DMS153 treated with DMSO at 0.1 percent for 48 hours (cell line): ENCODE measurements at regions not wholly inside any gene's neighbourhood (a gene's known extent, or its start where the extent isn't known, plus 50 kb on each side); places are given as distances from the start of the nearest gene placed in this dataset.
A peak's percentile ranks its signal among the peaks of the same experiment; 100 is the strongest.

Experiments used
- DNase-seq: peaks from one replicate; lab custom pipeline; 2025; ENCODE audit not compliant: unreplicated experiment; lab: John Stamatoyannopoulos, UW

DNA sequence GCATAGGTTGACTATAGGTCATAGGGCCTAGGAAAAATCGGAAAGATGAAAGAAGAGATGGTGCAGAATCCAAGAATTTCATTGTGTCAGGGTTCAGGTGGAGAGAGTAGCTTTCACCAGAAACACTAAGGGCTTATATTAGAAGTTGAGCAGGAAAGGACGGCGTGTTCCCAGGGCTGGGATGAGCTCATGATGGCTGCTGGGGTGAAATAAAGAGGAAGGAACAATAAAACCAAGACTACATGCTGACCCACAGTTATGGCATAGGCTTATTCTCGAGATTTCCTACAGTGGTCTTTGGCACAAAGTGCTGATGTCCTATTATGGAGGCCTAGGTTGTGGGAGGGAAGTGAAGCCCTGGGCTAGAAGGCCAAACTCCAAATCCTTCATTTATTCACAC is 195.8 kb downstream of the PTEN start:
- DNase-seq: no peak

DNA sequence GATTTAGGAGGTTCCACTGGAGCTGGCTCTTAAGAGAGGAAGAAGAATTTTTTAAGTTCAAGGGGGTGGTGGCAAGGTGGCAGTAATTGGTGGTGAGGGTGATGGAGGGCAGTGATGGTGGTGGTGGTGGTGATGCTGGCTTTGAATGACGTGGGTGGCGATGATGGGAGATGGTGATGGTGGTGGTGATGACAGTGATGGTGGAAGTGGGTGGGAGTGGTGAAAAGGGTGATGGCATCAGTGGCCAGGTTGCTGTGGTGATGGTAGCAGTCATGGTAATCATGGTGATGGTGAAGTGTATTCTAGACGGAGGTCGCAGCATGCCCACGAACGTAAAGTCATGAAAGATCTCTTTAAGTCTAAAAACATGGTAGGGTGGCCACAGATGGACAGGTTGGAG is 197.3 kb downstream of the PTEN start:
- no peak for DNase-seq

- no peak for DNase-seq
Measured at GRCh38 chr10:88062385-88062784, 199.0 kb downstream of the PTEN start.

DNA sequence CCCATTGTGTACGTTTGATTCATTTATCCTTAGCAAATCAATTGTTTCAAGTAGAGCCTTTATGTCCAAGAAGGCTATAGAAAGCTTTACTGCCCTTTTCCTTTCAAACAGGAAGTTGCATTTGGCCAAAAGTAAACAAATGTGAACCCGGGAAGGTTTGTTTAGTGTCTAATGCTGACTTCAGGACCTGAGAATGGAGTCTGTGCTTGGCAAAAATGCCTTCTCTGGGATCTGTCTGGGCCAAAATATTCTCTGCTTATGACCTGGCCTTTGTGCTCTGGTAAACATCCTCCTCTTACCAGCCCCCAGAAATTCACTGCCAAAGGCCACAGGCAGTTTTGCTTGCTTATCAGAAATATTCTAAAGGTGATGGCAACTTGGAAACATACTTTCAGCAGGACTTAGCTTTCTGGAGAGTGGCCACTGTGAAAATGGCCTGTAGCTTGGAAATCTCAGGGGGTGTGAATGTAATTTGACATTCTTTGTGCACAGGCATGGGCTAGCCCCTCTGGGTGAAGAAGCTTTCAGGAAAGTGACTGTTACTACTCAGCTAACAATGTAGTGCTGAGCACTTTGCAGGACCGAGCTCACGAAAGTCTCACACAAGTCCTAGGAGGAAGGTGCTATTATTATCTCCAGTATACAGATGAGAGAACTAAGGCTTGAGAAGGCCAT is 199.5 kb downstream of the PTEN start:
- peak; percentile 42 for DNase-seq

- no peak for DNase-seq
Measured at GRCh38 chr10:88063861-88064557, 200.6 kb downstream of the PTEN start.

GRCh38 chr10:88064608-88065382 is 201.4 kb downstream of the PTEN start:
- no peak for DNase-seq

DNA sequence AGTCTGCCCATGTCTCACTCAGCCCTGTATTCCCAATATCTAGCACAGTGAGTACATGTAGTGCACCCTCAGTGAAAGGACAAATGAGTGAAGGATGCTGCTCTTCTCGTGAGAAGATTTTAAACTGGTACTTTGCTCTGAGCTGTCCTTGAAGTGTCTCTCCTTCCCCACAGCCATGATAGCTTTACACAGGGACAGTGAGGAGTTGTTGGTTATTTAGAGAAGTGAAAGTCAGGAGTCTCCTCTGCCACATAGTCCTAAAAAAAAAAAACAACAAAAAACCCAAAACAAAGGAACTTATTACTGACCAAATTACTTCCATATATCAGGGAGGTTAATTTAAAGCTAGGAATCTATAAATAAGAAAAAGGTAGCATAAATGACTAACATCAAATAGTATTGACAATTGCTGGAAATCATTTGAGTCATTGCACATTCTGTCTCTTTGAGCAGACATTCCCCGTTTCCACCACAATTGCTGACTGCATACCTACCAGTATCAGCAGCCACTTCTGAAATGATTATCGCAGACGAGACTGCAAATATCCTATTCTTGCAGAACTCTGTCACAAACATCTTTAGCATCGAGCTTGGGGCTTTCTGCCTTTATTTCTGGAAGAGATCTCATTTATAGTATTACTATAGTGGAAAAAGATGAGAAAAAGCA is 202.1 kb downstream of the PTEN start:
- DNase-seq: no peak

DNA sequence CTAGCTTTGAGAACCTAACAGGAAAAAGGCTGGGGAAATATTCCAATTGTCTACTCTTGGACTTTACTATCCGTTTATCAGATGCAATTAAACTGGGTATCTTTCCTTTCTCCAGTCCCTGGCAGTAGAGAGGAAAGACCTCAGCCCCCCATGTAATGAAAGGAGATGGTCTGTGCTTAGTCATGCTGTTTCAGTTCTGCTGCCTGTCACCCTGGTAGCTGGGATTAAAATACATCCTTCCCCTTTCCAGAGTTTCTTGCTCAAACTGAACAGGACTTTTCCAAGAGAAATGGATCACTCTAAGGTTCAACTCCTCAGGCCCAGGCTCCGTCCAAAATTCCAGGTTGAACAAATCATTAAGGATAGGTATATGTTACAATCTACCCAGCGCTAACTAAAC is 202.9 kb downstream of the PTEN start:
- no peak for DNase-seq

DNA sequence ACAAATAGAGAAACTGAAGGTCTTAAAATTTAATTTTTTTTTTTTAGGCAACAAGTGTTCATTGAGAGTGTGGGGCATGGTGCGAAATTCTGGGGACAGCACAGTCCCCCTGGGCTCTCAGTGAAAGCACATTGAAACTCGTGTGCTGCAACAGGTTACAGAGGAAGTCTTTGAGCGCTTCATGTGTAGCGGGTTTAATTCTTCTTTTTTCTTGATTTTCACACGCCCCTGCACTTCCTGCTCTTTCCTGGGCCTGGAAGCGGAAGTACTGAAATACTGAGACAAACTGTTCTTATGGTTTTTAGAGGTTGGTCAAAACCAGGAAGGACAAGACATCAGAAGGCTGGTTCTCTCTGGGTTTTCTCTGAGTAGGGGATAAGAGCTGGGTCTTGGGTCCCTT is 203.5 kb downstream of the PTEN start:
- DNase-seq: no peak

- no peak for DNase-seq
Measured at GRCh38 chr10:88067737-88068136, 204.3 kb downstream of the PTEN start.

- no peak for DNase-seq
Measured at GRCh38 chr10:88069338-88069737, 205.9 kb downstream of the PTEN start.

DNA sequence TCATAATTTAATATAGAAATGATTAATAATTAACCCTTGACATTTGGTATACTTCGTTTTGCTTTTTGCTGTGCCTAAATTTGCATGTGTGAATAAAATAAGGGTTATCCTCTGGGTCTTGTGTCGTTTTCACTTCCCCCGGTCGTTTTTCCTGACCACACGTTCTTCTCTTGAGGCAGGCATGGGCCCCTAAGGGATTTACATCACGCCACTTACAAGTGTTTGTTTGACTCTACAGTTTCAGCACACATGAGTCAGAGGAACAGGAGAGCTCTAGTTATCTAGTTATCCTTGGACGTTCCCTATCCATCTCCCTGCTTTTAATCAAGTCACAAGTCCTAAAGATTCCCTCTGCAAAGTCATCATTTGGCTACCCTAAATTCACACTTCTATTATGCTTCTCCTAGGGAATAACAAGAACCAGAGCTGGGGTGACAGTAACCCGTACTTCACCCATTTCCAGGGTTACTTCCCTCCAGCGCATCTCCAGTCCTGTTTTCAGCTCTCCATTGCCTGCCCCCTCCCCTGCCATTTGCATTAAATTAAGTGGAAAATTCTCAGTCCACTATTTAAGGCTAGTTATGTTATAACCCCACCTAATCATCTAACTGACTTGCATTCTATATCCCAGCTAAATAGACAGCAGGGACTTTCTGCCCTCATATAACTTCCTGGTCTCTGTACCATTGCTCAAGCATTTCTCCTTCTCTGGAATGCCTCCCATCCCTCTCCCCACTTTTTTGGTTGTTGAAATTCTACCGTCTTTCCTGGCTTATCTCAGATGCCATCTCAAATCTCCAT is 206.9 kb downstream of the PTEN start:
- DNase-seq: no peak

GRCh38 chr10:88071879-88072278 is 208.5 kb downstream of the PTEN start:
- DNase-seq: no peak

GRCh38 chr10:88073682-88074081 is 210.3 kb downstream of the PTEN start:
- no peak for DNase-seq

DNA sequence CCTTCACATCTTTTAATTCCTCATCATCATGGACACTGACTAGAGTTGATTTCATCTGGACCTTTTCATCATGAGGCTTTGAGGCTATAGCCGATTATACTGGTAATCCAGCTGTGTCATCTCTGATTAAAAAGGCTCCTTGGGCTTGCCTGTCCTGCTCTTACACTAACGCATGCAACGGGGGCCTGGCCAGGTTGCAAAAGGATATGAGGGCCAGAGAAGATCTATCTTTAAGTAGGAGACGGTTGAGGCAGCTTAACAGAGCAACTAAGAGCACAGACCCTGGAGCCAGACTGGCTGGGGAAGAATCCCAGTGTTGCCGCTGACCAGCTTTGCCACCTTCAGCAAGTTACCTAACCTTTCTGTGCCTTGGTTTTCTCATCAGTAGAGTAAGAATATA is 211.5 kb downstream of the PTEN start:
- no peak for DNase-seq

DNA sequence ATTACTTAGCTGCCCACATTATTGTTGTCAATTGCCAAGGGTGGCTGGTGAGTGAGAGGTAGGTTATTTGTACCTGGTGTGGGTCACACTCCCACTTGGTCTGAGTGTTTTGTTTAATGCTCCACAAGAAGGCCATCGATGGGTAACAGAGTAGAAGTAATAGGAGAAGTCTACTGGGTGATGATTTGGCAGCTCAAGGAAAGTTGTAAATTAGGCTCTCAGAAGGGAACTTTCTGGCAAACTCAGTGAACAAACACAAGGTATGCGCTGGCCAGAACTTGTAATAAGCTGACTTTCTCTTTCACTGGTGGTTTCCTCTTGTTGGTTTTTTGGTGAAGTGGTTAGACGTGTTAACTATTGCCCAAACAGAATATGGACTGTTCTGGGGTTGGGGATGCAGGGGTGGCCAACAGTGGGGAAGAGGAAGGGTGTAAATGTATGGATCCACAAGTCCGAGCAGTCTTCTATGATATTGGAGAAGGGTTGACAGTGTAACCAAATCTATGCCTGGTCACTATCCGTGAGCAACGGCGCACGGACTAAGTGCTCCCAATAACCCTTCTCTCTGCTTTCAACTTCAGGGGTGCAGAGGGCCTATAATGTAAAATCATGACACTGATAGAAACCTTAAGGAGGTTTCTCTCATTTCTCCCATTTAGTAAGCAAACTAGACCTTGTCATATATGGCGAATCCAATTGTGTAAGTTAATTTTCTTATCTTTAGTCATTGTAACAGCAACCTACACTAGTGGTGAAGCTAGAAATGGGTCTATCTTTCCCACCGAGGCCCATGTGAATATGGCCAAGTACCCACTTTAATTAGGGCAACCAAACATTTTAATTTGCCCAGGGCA is 212.8 kb downstream of the PTEN start:
- no peak for DNase-seq

DNA sequence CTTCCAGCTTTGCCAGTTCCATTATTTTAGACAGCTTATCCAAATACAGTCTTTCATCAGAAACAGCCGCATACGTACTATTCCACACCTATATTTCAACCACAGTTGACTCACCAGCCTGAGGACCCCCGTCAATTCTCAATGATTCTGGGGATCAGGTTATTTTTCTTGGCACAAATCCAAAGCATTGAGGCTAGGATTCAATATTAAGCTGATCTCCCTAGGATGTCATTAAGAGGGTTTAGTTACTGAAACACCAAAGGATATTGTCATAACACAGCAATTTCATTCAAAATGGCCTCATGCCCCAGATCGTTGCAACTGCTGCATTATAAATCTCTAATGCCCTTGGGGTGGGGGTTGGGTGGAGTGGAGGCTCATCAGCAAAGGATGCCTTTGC is 214.6 kb downstream of the PTEN start:
- DNase-seq: no peak

- DNase-seq: peak; percentile 20
Measured at GRCh38 chr10:88080213-88080612, 216.8 kb downstream of the PTEN start.

GRCh38 chr10:88081457-88082054 is 218.1 kb downstream of the PTEN start:
- no peak for DNase-seq
